Lung microvascular endothelial cell (primary cell): ENCODE measurements at regions not wholly inside any gene's neighbourhood (a gene's known extent, or its start where the extent isn't known, plus 50 kb on each side); places are given as distances from the start of the nearest gene placed in this dataset.

ENCODE experiments used
- DNase-seq, 2 donors: peaks; one replicate each; pipeline versions ENCODE4 v3.0.0 to v3.0.0-alpha.2; 2010; ENCODE audit warnings: low read depth in 2 of 2

- no peak for DNase-seq
Observed at GRCh38 chr9:21564175-21564574, 82.1 kb upstream of the IFNE start.

- DNase-seq, result no peak
Observed at GRCh38 chr9:21565155-21565554, 83.0 kb upstream of the IFNE start.

DNA sequence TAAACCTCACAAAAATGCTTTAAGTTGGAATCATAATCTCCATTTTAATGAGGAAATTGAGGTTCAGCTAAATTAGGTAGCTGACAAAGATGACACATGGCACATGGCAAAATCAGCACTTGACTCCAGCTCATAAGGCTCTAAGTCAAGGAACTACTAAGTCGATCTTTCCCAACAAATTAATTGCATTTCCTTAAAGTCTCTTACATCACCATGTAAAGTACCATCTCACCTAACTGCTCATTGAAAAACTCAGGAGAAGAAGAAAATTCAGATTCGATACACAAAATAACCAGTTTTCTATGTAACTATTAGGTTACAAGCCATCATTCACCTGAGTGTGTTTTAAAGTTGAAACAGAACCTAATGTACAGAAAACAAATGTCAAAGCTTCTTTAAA, 85.8 kb upstream of the IFNE start:
- no peak for DNase-seq

DNA sequence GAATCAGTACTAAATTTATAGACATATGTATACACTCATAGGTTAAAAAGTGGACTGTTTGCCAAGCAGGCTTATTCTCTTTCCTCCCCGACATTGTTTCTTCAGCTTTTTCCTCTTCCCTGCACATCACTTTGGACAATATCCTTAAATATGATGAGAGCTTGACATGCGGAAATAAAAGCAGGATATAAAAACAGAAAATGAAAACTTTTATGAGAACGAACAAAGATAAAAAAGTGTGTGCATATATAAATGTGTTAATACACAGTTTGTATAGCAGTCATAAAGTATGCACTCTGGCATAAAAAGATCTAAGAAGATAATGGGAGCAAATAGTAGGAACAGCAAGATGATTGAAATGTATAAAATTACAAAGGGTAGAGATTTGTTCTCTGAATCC, 86.4 kb upstream of the IFNE start:
- DNase-seq, result no peak

DNA sequence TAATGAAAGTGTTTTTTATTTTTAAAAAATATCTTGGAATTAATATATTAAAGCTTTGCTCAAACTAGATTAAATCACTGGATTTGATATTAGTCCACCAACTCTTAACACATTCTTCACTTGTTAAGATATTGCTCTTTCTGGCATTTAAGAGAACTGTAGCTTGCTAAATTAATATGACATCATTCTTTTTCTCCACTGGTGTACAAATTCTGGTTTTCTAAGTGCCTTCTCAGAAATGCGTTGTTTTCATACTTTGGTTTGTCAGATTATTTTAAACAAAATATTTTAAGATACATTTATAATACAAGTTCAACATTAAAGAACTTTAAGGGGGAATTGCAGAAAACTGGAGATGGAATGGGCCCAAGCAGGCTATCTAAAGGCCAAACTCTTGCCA, 87.6 kb upstream of the IFNE start:
- no peak for DNase-seq

- no peak for DNase-seq
Observed at GRCh38 chr9:21570643-21571275, 88.6 kb upstream of the IFNE start.

GRCh38 chr9:21574261-21574660, 92.1 kb upstream of the IFNE start:
- no peak for DNase-seq

DNA sequence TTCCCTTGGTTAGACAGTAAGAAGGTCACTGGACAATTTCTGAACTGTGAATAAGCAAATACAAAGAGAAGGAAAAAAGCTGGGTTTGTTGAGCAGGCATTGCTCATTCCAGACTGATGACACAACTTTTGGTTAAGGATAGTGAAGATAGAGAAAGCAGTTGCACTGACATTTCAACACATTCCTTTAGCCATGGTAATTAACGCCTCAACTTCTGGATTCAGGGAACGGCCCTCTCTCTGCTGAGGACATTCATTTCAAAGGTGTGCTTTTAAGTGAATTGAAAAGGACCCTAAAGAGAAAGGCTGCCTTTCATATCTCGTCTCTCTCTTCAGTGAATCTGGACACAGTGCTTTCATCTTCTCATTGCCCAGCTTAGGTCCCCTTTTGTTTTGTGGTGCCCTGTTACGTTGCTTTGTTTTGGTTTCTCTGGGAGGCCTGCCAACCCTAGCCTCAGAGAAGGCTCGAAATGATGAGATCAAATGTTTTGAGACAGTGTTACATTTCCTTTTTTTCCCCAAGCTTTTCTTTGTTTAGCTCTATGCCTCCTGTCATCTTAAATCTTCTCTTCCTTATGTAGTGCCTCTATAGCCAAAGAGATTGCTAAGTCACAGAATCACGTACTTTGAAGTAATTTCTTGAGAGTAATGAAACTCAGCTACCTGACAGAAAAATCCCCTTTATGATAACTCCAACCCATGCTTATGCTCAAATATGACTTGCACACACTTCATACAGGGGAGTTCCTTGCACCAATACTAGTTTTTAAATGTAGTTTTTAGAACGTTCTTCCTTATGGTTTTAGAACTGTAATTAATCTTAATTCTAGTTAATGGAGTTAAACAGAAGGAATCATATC, 94.4 kb upstream of the IFNE start:
- DNase-seq, result peak; percentile 69 to 86

DNA sequence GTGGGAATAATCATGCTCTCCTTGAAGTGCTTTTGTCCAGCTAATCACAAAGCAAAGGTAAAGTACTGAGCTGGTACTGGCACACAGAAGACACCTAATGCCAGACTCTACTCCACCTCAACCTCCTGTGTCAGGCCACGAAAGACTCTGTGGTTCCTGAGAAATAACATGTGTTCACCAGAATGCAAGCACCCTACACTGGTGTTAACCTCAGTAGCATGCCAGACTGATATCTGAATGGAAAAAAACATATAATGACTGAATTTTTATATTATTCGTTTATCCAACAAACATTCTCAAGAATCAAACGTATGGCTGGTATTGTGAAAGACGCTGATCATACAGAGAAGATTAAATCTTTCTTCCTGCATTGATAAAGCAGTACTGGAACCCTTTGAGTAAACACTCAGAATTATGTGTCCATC, 97.1 kb upstream of the IFNE start:
- no peak for DNase-seq

- no peak for DNase-seq
Observed at GRCh38 chr9:21579743-21580142, 97.6 kb upstream of the IFNE start.

GRCh38 chr9:21580636-21581378, 98.7 kb upstream of the IFNE start:
- peak in 1 of 2 donors; percentile 7 for DNase-seq

GRCh38 chr9:21583628-21584377, 101.7 kb upstream of the IFNE start:
- no peak for DNase-seq

DNA sequence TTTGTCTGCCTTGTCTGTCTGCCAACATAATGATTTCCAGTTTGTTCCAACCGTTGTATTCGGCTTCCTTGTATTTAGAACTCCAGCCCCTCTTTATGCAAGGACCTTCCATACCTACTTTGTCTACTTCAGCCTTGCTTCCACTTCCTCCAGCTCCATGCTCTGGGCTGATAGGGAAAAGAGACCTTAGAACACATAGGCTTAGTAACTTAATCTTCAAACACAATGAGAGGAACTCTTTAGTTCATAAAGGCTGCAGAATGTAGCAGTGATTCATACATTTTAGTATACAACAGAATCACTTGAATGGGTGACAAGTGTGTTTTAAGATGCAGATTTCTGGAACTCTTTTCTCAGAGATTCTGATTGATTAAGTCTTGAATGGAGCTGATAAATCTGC, 102.8 kb upstream of the IFNE start:
- peak in 1 of 2 donors; percentile 57 for DNase-seq

- no peak for DNase-seq
Observed at GRCh38 chr9:21585756-21586752, 103.9 kb upstream of the IFNE start.

DNA sequence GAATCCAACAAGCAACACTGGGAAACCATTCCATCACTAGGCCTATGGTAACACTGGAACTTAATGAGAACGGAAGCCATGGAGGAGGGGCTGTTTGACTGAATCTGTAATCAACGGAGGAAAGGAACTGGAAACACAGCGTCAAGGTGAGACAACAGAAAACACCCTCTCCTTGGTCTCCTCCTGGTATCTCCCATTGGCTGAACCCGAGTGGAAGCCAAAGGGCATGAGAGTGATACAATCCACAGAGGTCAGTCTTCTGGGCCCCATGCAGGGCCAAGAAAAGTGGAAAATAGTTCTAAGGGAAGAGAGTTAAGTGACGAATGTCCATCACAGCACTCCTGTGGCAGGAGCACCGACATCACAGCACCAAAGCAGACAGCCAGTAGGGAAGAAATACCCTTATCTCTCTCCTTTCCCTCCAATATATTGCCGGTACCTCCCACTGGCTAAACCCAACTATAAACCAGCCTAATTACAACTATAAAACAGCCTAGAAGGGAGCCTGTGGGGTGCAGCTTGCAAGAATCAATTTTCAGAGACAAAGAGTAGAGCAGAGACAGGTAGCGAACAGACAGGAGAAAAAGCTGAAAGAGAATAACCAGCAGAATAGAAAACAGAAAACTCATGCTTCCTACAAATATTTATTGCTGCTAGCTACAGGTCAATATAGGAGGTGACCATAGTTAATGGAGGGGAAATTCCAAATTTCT, 107.4 kb upstream of the IFNE start:
- no peak for DNase-seq

GRCh38 chr9:21590058-21590996, 108.2 kb upstream of the IFNE start:
- DNase-seq, result no peak

- DNase-seq, result peak; percentile 68 to 97
Observed at GRCh38 chr9:21591221-21592062, 109.3 kb upstream of the IFNE start.

DNA sequence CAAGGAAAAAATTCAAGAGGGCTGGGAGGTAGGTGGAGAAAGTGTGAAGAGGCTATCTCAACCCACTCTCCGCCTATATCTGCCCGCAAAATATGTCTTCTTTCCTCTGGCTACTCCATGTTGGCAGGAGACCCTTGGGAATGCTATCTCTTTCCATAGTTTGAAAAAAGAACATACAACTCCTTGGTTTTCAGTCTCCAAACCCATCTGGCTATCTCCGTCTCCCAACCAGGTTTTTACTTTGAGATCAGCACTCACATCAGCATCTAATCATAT, 109.9 kb upstream of the IFNE start:
- no peak for DNase-seq
